ENCODE measurements at regions not wholly inside any gene's neighbourhood (a gene's known extent, or its start where the extent isn't known, plus 50 kb on each side); places are given as distances from the start of the nearest gene placed in this dataset.

DNA sequence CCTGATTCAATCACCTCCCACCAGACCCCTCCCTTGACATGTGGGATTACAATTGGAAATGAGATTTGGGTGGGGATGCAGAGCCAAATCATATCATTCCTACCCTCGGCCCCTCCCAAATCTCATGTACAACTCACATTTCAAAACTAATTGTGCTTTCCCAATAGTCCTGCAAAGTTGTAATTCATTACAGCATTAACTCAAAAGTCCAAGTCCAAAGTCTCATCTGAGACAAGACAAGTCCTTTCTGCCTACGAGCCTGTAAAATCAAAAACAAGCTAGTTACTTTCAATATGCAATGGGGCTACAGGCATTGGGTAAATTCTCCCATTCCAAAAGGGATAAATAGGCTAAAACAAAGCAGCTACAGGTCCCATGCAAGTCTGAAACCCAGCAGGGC is 634.6 kb downstream of the SLC6A15 start:
- TF ChIP-seq TAF1 (IDR thresholded peaks at IDR 0.05; ENCODE audit: borderline replicate concordance, low read depth, low read length) (no peak), POLR2AphosphoS5 (IDR thresholded peaks at IDR 0.05; ENCODE audit: low read depth, low read length) (no peak), POLR2A (IDR thresholded peaks at IDR 0.05; ENCODE audit: low read depth, low read length) (no peak)
- no peak for FAIRE-seq
- DNase-seq (ENCODE audit: insufficient read length), result no peak

DNA sequence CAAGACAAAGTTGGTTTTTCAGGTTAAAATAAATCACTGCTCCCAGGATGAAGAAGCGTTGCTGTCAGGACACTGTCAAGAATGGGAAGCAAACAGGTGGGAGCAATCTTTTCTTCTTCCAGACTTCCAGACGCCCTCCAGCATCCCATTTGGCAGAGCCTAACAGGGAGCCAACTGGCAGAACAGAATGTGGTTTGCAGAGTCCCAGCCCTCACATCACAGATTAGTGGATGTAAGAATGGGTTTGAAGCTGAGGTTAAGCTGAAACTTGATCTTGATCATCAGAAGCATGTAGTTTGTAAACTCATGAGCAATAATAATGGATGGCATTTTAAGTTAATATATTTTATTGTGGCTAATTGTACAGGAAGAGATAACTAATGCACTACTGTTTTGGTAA is 636.4 kb downstream of the SLC6A15 start:
- FAIRE-seq, result no peak
- TF ChIP-seq TAF1 (IDR thresholded peaks at IDR 0.05; ENCODE audit: borderline replicate concordance, low read depth, low read length), result no peak
- TF ChIP-seq POLR2A (IDR thresholded peaks at IDR 0.05; ENCODE audit: low read depth, low read length), result no peak
- no peak for TF ChIP-seq POLR2AphosphoS5 (IDR thresholded peaks at IDR 0.05; ENCODE audit: low read depth, low read length)
- DNase-seq (ENCODE audit: insufficient read length), result no peak

DNA sequence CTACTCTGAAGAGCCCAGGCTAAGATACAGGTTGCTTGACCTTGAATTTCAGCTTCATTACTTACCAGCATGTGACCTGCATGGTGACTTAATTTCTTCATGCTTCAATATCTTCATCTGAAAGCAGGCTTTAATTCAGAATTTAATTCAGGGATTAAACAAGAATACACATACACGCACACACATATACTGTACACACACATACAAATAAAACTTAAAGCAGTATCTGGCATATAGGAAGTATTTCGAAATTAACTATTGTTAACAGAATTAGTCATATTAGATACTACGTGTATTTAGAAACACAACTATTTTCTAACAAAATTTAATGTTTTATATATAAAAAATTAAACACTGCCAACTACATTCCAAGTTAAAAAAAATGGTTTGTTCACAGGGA is 640.3 kb downstream of the SLC6A15 start:
- TF ChIP-seq POLR2A (IDR thresholded peaks at IDR 0.05; ENCODE audit: low read depth, low read length) (no peak), TAF1 (IDR thresholded peaks at IDR 0.05; ENCODE audit: borderline replicate concordance, low read depth, low read length) (no peak), POLR2AphosphoS5 (IDR thresholded peaks at IDR 0.05; ENCODE audit: low read depth, low read length) (no peak)
- FAIRE-seq (no peak), DNase-seq (ENCODE audit: insufficient read length) (no peak)

DNA sequence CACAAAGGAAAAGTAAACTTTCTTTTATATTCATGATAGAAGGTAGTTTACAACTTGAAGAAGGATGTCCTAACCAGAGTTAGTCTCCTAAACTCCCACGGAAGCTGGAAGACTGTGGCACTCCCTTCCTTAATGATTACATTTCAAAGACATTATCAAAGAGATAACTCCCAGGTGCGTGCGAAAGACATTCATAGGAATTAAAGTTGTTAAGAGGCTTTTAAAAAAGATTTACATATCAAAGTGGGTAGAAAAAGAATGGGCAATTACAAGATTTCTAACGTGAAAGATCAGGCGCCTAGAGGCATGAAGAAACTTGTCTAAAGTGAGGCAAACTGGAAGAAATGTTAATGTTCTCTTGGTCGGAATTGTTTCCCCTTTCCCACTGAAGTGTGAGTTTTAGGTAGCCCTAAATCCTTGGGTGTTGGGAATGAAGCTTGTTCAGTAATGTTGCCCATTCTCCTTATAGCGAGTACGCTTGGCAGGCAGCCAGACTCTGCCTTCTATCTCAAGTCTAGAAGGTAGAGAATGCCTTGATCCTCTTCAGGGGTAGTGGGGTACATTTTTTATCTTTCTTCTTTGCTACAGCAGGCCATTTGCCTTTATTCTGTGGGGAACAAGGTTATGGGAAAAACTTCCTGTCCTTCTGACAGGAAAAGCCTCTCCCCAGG is 642.0 kb downstream of the SLC6A15 start:
- no peak for DNase-seq (ENCODE audit: insufficient read length)
- FAIRE-seq, result no peak
- no peak for TF ChIP-seq TAF1 (IDR thresholded peaks at IDR 0.05; ENCODE audit: borderline replicate concordance, low read depth, low read length)
- no peak for TF ChIP-seq POLR2AphosphoS5 (IDR thresholded peaks at IDR 0.05; ENCODE audit: low read depth, low read length)
- TF ChIP-seq POLR2A (IDR thresholded peaks at IDR 0.05; ENCODE audit: low read depth, low read length), result no peak

DNA sequence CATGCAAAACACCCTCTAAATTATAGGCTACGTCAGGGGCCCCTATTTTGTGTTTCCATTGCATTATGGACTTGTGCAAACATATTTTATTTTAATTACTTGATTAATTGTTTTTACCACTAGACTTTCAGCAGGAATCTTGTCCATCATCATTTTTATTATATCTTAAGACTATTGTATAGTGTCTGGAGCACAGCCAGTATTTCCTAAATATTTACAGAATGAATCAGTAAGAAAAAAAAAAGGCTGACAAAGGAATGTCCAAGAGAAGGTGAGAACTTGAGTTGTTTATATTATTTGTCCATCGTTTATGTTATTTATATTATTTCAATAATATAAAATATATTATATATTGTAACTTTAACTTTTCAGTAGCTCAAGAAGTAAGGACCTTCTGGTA is 664.7 kb downstream of the SLC6A15 start:
- FAIRE-seq (no peak), DNase-seq (ENCODE audit: insufficient read length) (no peak)
- TF ChIP-seq TAF1 (IDR thresholded peaks at IDR 0.05; ENCODE audit: borderline replicate concordance, low read depth, low read length) (no peak), POLR2AphosphoS5 (IDR thresholded peaks at IDR 0.05; ENCODE audit: low read depth, low read length) (no peak), POLR2A (IDR thresholded peaks at IDR 0.05; ENCODE audit: low read depth, low read length) (no peak)

DNA sequence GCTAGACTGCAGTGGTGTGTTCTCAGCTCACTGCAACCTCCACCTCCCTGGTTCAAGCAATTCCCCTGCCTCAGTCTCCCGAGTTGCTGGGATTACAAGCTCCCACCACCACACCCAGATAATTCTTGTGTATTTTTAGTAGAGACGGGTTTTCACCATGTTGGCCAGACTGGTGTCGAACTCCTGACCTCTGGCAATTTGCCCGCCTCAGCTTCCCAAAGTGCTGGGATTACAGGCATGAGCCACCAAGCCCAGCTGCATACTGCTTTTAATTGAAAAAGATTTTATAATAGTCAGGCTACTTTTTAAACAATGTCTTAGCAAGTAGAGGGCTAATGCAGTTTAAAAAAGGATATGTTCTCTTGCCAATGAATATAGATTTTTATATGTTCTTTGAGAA is 668.9 kb downstream of the SLC6A15 start:
- FAIRE-seq (no peak), DNase-seq (ENCODE audit: insufficient read length) (no peak)
- no peak for TF ChIP-seq POLR2AphosphoS5 (IDR thresholded peaks at IDR 0.05; ENCODE audit: low read depth, low read length)
- no peak for TF ChIP-seq TAF1 (IDR thresholded peaks at IDR 0.05; ENCODE audit: borderline replicate concordance, low read depth, low read length)
- no peak for TF ChIP-seq POLR2A (IDR thresholded peaks at IDR 0.05; ENCODE audit: low read depth, low read length)

DNA sequence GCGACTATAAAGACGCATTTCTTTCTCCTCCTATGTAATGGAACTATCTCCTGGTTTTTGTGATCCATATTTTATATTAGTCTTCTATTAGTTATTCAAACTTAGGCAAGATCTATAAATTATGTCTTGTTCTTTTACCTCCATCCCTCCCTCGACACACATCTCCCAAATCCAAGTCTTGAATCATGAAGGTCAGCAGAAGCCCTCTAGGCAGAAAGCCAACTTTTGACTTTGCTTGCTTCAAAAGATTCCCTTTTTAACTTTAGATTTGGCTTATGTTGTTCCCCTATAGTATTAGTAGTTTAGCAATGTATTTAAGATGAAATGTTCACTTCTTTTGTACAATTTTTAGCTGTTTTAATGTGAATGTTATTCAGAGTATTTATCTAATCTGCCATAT is 689.8 kb downstream of the SLC6A15 start:
- FAIRE-seq (no peak), DNase-seq (ENCODE audit: insufficient read length) (no peak)
- no peak for TF ChIP-seq POLR2AphosphoS5 (IDR thresholded peaks at IDR 0.05; ENCODE audit: low read depth, low read length)
- TF ChIP-seq TAF1 (IDR thresholded peaks at IDR 0.05; ENCODE audit: borderline replicate concordance, low read depth, low read length), result no peak
- TF ChIP-seq POLR2A (IDR thresholded peaks at IDR 0.05; ENCODE audit: low read depth, low read length), result no peak

DNA sequence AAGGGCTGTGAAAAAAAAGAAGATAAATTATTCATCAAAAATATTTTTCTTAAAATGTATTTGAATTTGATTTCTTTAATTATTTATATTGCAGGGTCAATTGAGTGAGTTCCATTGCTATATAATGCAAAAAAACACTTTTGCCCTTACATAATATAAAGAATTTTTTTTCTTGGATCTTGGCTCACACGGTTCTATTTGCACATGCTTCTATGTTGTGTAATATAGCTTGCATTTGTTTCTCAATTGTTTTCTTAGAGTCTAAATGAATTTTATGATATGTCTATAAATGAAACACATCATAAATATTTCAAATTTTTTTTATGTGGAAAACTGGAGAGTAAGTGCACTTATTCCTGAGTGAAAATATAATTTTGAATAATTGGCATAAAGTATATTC is 694.2 kb downstream of the SLC6A15 start:
- no peak for TF ChIP-seq POLR2AphosphoS5 (IDR thresholded peaks at IDR 0.05; ENCODE audit: low read depth, low read length)
- no peak for TF ChIP-seq TAF1 (IDR thresholded peaks at IDR 0.05; ENCODE audit: borderline replicate concordance, low read depth, low read length)
- FAIRE-seq (no peak), DNase-seq (ENCODE audit: insufficient read length) (no peak)

DNA sequence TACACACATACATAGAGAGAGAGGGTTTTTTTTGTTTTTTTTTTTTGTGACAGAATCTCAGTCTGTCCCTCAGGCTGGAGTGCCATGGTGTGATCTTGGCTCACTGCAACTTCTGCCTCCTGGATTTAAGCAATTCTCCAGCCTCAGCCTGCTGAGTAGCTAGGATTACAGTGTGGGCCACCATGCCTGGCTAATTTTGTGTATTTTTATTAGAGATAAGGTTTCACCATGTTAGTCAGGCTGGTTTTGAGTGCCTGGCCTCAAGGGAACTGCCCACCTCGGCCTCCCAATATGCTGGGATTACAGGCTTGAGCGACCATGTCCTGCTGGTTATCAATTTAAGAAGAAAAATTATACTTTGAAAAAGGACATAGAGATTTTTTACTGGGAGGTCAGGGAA is 710.6 kb downstream of the SLC6A15 start:
- no peak for FAIRE-seq
- no peak for DNase-seq (ENCODE audit: insufficient read length)

DNA sequence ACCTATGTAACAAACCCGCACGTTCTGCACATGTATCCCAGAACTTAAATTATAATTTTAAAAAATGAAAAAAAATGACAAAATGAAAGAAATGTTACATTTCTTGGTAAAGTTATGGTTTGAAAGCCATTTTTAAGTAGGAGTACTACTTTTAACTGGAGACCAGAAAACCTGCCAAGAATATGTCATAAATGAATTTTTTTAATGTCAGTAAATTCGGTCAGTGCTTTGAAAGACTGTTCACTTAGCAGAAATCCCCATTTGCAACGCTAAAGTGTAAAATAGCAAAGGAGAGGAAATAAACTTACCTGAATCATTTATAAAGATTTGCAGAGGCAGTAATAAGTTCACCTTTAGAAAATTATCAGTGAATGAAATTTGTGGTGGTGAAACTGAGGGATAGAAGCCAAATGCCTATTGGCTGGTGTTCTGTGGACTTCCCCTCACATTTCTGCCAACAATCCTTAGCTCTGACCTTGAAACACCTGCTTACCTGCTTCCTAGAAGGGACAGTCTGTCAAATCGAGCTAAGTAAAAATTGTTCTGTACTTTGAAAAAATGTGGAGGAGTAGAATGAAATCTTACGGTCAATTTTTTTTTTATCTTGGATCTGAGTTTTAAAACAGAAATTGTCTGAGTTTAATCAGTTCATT is 714.2 kb downstream of the SLC6A15 start:
- TF ChIP-seq TAF1 (IDR thresholded peaks at IDR 0.05; ENCODE audit: borderline replicate concordance, low read depth, low read length), result no peak
- no peak for TF ChIP-seq POLR2A (IDR thresholded peaks at IDR 0.05; ENCODE audit: low read depth, low read length)
- no peak for TF ChIP-seq POLR2AphosphoS5 (IDR thresholded peaks at IDR 0.05; ENCODE audit: low read depth, low read length)
- no peak for FAIRE-seq
- no peak for DNase-seq (ENCODE audit: insufficient read length)

More for the DNA sequence above, 710.6 kb downstream of the SLC6A15 start:
- TF ChIP-seq POLR2A (IDR thresholded peaks at IDR 0.05; ENCODE audit: low read depth, low read length) (no peak), POLR2AphosphoS5 (IDR thresholded peaks at IDR 0.05; ENCODE audit: low read depth, low read length) (no peak), TAF1 (IDR thresholded peaks at IDR 0.05; ENCODE audit: borderline replicate concordance, low read depth, low read length) (no peak)

DNA sequence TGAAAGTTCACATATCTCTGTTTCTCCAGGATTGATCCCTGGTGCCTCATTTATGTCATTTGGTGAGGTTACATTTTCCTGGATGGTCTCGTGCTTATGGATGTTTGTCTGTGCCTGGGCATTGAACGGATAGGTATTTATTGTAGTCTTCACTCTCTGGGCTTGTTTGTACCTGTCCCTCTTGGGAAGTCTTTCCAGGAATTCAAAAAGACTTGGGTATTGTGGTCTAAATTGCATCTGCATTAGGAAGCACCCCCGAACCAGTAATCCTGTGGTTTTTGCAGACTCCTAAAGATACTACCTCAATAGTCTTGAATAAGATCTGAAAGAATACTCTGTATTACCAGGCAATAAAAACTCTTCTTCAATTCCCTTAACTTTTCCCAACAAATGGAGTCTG is 720.8 kb downstream of the SLC6A15 start:
- no peak for FAIRE-seq
- DNase-seq (ENCODE audit: insufficient read length), result no peak

DNA sequence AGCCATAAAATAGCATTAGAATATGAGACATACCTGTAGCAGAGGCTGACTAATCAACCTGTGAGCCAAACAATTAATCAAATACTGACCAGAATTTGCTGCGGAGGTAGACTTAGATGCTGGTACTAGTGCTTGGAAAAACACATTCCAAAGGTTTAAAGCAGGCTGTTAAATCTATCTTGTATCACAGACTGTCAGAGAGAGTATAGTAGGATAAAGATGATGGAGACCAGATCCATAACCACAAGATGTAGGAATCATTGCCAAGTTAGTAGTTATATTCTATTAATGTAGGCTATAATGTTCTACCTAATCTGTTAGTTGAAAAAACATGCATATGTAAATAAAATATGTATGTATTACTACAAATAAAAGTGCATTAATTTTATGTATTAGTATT is 726.2 kb downstream of the SLC6A15 start:
- no peak for FAIRE-seq
- no peak for DNase-seq (ENCODE audit: insufficient read length)
- no peak for TF ChIP-seq POLR2A (IDR thresholded peaks at IDR 0.05; ENCODE audit: low read depth, low read length)
- TF ChIP-seq POLR2AphosphoS5 (IDR thresholded peaks at IDR 0.05; ENCODE audit: low read depth, low read length), result no peak
- TF ChIP-seq TAF1 (IDR thresholded peaks at IDR 0.05; ENCODE audit: borderline replicate concordance, low read depth, low read length), result no peak

More for the DNA sequence above, 720.8 kb downstream of the SLC6A15 start:
- TF ChIP-seq TAF1 (IDR thresholded peaks at IDR 0.05; ENCODE audit: borderline replicate concordance, low read depth, low read length) (no peak), POLR2A (IDR thresholded peaks at IDR 0.05; ENCODE audit: low read depth, low read length) (no peak), POLR2AphosphoS5 (IDR thresholded peaks at IDR 0.05; ENCODE audit: low read depth, low read length) (no peak)
